ENCODE measurements at regions not wholly inside any gene's neighbourhood (a gene's known extent, or its start where the extent isn't known, plus 50 kb on each side); places are given as distances from the start of the nearest gene placed in this dataset.

GRCh38 chr11:27771516-27771915, 71.3 kb upstream of the BDNF start:
- POLR2A ChIA-PET (ENCODE audit: low non-redundant PET): no interaction called here
- intact Hi-C loops (cut with micrococcal nuclease; ENCODE audit: unreplicated experiment): no loop called here

GRCh38 chr11:27770576-27770975, 70.3 kb upstream of the BDNF start:
- no peaks in the 10 kb centered on the region for H3K36me3 ChIP-seq (ENCODE audit: insufficient read depth, low read length, poor library complexity, severe bottlenecking)
- H3K27ac ChIP-seq (ENCODE audit: low read depth, low read length, poor library complexity, severe bottlenecking): no peak overlapping the region
- H3K9me3 ChIP-seq (ENCODE audit: low read depth, low read length, poor library complexity, severe bottlenecking): no peaks in the 10 kb centered on the region
- H3K27me3 ChIP-seq (replicated peaks; ENCODE audit: insufficient read depth, low read depth, low read length, poor library complexity): peaks cover 46% of the 10 kb centered on the region
- H3K4me3 ChIP-seq (ENCODE audit: low read depth, low read length, poor library complexity, severe bottlenecking): no peak overlapping the region
- ChIA-PET CTCF (no interaction called here), POLR2A (ENCODE audit: low non-redundant PET) (no interaction called here)
- DNase-seq (ENCODE audit: low spot score): no peak
- intact Hi-C loops (cut with micrococcal nuclease; ENCODE audit: unreplicated experiment): no loop called here
- TF ChIP-seq EZH2 (IDR thresholded peaks at IDR 0.05; ENCODE audit: borderline replicate concordance, low read depth, low read length, poor library complexity, severe bottlenecking) (no peak), CTCF (conservative IDR thresholded peaks at IDR 0.05; ENCODE audit: low read depth, low read length) (no peak)
- no peaks in the 10 kb centered on the region for H3K4me1 ChIP-seq (ENCODE audit: insufficient read depth, low read length, poor library complexity, severe bottlenecking)
- no TSS peak for BruUV-seq (replicated peaks)

More at GRCh38 chr11:27771516-27771915, 71.3 kb upstream of the BDNF start:
- DNase-seq (ENCODE audit: low spot score): no peak
- BruUV-seq (replicated peaks): no TSS peak
- CTCF ChIA-PET: no interaction called here
- Histone ChIP-seq H3K4me1 (ENCODE audit: insufficient read depth, low read length, poor library complexity, severe bottlenecking) (no peaks in the 10 kb centered on the region), H3K9me3 (ENCODE audit: low read depth, low read length, poor library complexity, severe bottlenecking) (no peaks in the 10 kb centered on the region), H3K4me3 (ENCODE audit: low read depth, low read length, poor library complexity, severe bottlenecking) (no peak overlapping the region), H3K27ac (ENCODE audit: low read depth, low read length, poor library complexity, severe bottlenecking) (no peak overlapping the region), H3K36me3 (ENCODE audit: insufficient read depth, low read length, poor library complexity, severe bottlenecking) (no peaks in the 10 kb centered on the region), H3K27me3 (replicated peaks; ENCODE audit: insufficient read depth, low read depth, low read length, poor library complexity) (peaks cover 37% of the 10 kb centered on the region)
- no peak for TF ChIP-seq CTCF (conservative IDR thresholded peaks at IDR 0.05; ENCODE audit: low read depth, low read length)
- TF ChIP-seq EZH2 (IDR thresholded peaks at IDR 0.05; ENCODE audit: borderline replicate concordance, low read depth, low read length, poor library complexity, severe bottlenecking): no peak

- no peaks in the 10 kb centered on the region for H3K4me1 ChIP-seq (ENCODE audit: insufficient read depth, low read length, poor library complexity, severe bottlenecking)
- no peak for DNase-seq (ENCODE audit: low spot score)
- peaks cover 80% of the 10 kb centered on the region for H3K27me3 ChIP-seq (replicated peaks; ENCODE audit: insufficient read depth, low read depth, low read length, poor library complexity)
- H3K27ac ChIP-seq (ENCODE audit: low read depth, low read length, poor library complexity, severe bottlenecking): no peak overlapping the region
- no peak overlapping the region for H3K4me3 ChIP-seq (ENCODE audit: low read depth, low read length, poor library complexity, severe bottlenecking)
- ChIA-PET POLR2A (ENCODE audit: low non-redundant PET) (no interaction called here), CTCF (interaction anchor here (0.5 kb wide), 1 partner anchor 865 kb away, joined by 3 read pairs; no protein-coding TSS in a partner anchor)
- TF ChIP-seq EZH2 (IDR thresholded peaks at IDR 0.05; ENCODE audit: borderline replicate concordance, low read depth, low read length, poor library complexity, severe bottlenecking): no peak
- TF ChIP-seq CTCF (conservative IDR thresholded peaks at IDR 0.05; ENCODE audit: low read depth, low read length): no peak
- intact Hi-C loops (cut with micrococcal nuclease; ENCODE audit: unreplicated experiment): no loop called here
- H3K36me3 ChIP-seq (ENCODE audit: insufficient read depth, low read length, poor library complexity, severe bottlenecking): no peaks in the 10 kb centered on the region
- BruUV-seq (replicated peaks): no TSS peak
- no peaks in the 10 kb centered on the region for H3K9me3 ChIP-seq (ENCODE audit: low read depth, low read length, poor library complexity, severe bottlenecking)
These were observed 63.5 kb upstream of the BDNF start for GRCh38 chr11:27763736-27764135.
